ENCODE measurements at regions not wholly inside any gene's neighbourhood (a gene's known extent, or its start where the extent isn't known, plus 50 kb on each side); places are given as distances from the start of the nearest gene placed in this dataset.
"Not testable (repeated sequence)": the region's sequence is repeated elsewhere in the genome, so short reads cannot be mapped to it uniquely, and the experiment has no call there.

DNA sequence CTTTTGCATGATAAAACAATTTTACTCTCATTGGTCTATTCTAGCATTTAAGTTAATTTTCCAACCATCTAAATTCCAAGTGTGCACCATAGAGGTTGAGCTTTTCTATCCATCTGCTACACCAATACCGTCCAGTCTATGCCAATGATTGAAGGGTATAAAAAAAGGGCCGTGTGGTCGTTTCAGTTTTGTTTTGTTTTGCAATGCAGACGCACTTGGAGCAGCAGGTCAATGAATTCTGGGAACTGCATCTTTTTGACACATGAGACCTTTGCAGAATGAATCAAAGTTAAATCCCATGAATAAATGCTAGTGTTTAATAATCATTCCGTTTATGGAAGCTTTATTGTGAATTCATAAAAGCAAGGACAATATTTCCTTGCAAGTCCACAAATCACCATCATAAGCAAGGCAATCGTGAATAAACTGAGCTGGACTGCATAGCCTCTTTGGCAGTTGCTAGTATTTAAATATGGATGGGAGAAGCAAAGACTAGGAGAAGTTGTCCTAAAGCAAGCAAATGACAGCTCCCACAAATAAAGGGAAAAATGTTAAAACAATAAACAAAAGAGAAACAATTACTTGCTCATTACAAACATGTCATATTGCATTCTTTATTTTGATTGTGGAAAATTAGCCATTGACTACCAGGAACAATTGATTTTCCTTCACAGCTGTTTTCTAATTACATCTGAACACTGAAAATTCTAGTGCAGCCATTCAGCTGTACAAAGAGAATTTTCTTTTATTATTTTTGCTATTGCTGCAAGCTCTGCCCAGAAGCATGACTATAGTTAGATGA, 649.7 kb upstream of the GJE1 start:
- no peaks in the 10 kb centered on the region for H3K9me3 Mint-ChIP-seq
- peak overlapping the region; percentile 95 for H3K27ac Mint-ChIP-seq
- DNase-seq (ENCODE audit: low spot score in 2 of 2) (no peak), ATAC-seq (no peak)
- H3K36me3 Mint-ChIP-seq = peaks cover 4% of the 10 kb centered on the region
- H3K4me3 Mint-ChIP-seq = peak overlapping the region; percentile 75
- H3K4me1 Mint-ChIP-seq = peaks cover 13% of the 10 kb centered on the region

DNA sequence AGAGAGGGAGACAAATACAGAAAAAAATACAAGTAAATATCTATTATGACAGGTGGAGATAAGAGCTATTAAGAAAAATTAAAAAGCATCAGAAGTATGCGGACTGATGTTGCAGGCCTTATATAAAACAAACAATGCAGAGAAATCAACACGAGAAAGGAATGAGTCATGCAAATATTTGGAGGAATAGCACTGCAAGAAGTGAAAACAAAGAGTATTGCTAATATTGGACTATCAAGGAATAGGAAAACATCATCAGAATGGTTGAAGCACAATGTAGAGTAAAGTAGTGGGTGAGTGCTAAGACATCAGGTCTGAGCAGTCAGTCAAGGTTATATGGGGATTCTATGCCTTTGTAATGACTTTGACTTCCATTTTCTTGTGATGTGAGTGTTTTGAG, 657.5 kb upstream of the GJE1 start:
- DNase-seq (ENCODE audit: low spot score in 2 of 2) = no peak
- ATAC-seq = no peak
- no peaks in the 10 kb centered on the region for H3K9me3 Mint-ChIP-seq
- H3K4me3 Mint-ChIP-seq = no peak overlapping the region
- H3K36me3 Mint-ChIP-seq = no peaks in the 10 kb centered on the region
- no peaks in the 10 kb centered on the region for H3K4me1 Mint-ChIP-seq
- H3K27ac Mint-ChIP-seq = no peak overlapping the region

- no peaks in the 10 kb centered on the region for H3K4me1 Mint-ChIP-seq
Observed at GRCh38 chr6:141472162-141472928, 660.4 kb upstream of the GJE1 start.

GRCh38 chr6:141470810-141471209, 661.9 kb upstream of the GJE1 start:
- no peak for ATAC-seq
- Mint-ChIP-seq H3K4me1 (no peaks in the 10 kb centered on the region), H3K4me3 (no peak overlapping the region), H3K9me3 (no peaks in the 10 kb centered on the region), H3K27ac (no peak overlapping the region), H3K36me3 (no peaks in the 10 kb centered on the region)
- DNase-seq (ENCODE audit: low spot score in 2 of 2) = no peak

More at GRCh38 chr6:141472162-141472928, 660.4 kb upstream of the GJE1 start:
- Mint-ChIP-seq H3K27ac (no peak overlapping the region), H3K9me3 (no peaks in the 10 kb centered on the region), H3K4me3 (no peak overlapping the region), H3K36me3 (no peaks in the 10 kb centered on the region)
- DNase-seq (ENCODE audit: low spot score in 2 of 2) = no peak
- no peak for ATAC-seq

DNA sequence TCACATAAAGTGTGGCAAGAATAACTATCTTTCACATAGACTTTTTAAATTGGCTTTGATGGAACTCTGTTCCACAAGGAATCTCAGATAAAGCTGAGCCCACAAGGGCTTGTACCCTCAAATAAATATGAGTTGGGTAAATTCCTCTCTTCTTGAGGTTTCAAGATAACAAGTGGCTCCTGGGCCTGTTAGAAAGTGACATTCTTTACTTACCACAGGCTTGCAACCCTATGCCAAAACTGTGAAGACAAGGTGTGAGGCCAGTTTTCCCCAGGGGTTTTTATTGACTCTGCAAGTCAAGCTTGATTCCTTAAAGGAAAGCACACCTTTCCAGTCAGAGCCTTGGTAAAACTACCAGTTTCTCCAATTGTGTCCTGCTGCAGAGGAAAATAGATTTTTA, 664.8 kb upstream of the GJE1 start:
- Mint-ChIP-seq H3K4me1 (no peaks in the 10 kb centered on the region), H3K4me3 (no peak overlapping the region), H3K9me3 (no peaks in the 10 kb centered on the region), H3K36me3 (no peaks in the 10 kb centered on the region), H3K27ac (no peak overlapping the region)
- DNase-seq (ENCODE audit: low spot score in 2 of 2) (no peak), ATAC-seq (no peak)

DNA sequence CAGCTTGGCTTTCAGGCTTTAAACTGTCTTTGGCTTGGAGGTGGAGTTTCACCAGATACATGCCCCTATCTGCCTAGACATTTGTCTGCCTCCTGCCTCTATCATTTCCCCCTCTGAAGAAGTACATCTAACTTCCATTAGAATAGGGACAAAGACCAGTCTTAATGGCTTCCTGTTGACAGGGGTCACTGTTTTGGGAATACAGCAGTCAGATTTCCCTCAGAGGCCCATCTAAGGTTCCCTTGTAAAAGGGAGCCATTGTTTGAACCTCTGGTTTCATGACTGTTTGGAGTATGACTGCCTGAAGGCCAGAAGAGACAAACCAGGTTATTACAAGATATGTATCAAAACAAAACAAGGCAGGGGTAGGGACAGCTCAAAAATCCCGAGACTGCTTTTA, 665.7 kb upstream of the GJE1 start:
- H3K27ac Mint-ChIP-seq = no peak overlapping the region
- H3K36me3 Mint-ChIP-seq = no peaks in the 10 kb centered on the region

DNA sequence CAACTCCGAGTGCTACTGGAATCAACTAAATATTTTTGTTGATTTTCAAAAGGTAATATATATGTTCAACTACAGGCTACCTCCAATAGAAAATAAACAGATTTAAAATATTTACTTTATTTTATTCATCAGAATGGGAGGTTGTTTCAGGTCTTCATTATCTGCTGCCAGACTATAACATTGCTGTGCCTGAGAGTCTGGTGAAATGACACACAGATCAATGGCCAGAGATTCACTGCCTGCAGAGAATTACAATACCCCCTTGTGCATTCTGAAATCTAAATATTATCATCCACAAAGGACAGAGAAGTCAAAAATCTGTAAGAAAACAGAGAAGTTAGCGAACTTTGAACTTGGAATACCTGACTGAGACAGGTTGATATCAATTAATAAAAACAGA, 667.8 kb upstream of the GJE1 start:
- Mint-ChIP-seq H3K4me3 (no peak overlapping the region), H3K36me3 (no peaks in the 10 kb centered on the region), H3K27ac (no peak overlapping the region), H3K9me3 (no peaks in the 10 kb centered on the region), H3K4me1 (no peaks in the 10 kb centered on the region)
- no peak for ATAC-seq
- no peak for DNase-seq (ENCODE audit: low spot score in 2 of 2)

More for the DNA sequence above, 665.7 kb upstream of the GJE1 start:
- no peaks in the 10 kb centered on the region for H3K4me1 Mint-ChIP-seq
- ATAC-seq = no peak
- DNase-seq (ENCODE audit: low spot score in 2 of 2) = no peak
- no peaks in the 10 kb centered on the region for H3K9me3 Mint-ChIP-seq
- no peak overlapping the region for H3K4me3 Mint-ChIP-seq

GRCh38 chr6:141464490-141464889, 668.2 kb upstream of the GJE1 start:
- no peak overlapping the region for H3K4me3 Mint-ChIP-seq
- no peaks in the 10 kb centered on the region for H3K4me1 Mint-ChIP-seq
- ATAC-seq = no peak
- H3K36me3 Mint-ChIP-seq = no peaks in the 10 kb centered on the region
- DNase-seq (ENCODE audit: low spot score in 2 of 2) = no peak
- no peak overlapping the region for H3K27ac Mint-ChIP-seq
- no peaks in the 10 kb centered on the region for H3K9me3 Mint-ChIP-seq

GRCh38 chr6:141463237-141463977, 669.3 kb upstream of the GJE1 start:
- no peak overlapping the region for H3K4me3 Mint-ChIP-seq
- no peaks in the 10 kb centered on the region for H3K4me1 Mint-ChIP-seq
- no peak for ATAC-seq
- H3K36me3 Mint-ChIP-seq = no peaks in the 10 kb centered on the region
- no peak overlapping the region for H3K27ac Mint-ChIP-seq
- DNase-seq (ENCODE audit: low spot score in 2 of 2) = no peak
- no peaks in the 10 kb centered on the region for H3K9me3 Mint-ChIP-seq

DNA sequence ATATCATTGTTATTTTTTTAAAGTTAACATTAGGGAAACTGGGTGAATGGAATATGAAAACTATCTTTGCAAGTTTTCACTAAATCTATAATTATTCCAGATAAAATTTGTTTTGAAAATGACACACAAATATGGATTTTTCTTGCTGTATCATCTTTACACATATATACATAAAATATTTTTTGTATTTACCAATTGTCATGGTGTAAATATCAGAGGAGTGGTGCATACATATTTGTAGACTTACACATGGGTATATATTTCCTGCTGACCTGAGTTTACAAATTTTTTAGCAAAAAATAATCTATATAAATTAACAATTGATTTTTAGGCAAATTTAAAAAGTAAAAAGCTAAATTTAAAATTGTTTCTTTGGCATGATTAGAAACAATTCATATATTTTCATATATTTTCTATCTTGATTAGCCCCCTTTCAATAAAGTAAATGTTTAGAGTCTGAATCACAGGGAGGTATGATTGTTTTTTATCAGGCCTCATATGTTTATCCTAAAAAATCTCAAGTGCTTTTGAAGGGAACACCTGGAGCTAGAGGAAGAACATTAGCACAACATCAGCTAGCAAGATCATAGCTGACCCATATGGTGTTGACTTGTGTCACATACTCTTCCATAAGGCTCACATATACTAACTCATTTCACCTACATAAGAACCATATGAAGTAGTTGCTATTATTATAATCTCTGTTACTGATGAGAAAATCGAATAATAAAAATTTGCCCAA, 671.8 kb upstream of the GJE1 start:
- DNase-seq (ENCODE audit: low spot score in 2 of 2) (no peak), ATAC-seq (no peak)
- Mint-ChIP-seq H3K4me1 (no peaks in the 10 kb centered on the region), H3K4me3 (no peak overlapping the region), H3K9me3 (no peaks in the 10 kb centered on the region), H3K27ac (no peak overlapping the region), H3K36me3 (no peaks in the 10 kb centered on the region)

- not testable (repeated sequence) for ATAC-seq; H3K4me3 Mint-ChIP-seq; H3K27ac Mint-ChIP-seq; H3K4me1 Mint-ChIP-seq; H3K9me3 Mint-ChIP-seq; DNase-seq (ENCODE audit: low spot score in 2 of 2); H3K36me3 Mint-ChIP-seq
Observed at GRCh38 chr6:141460245-141460644, 672.5 kb upstream of the GJE1 start.

GRCh38 chr6:141457984-141458383, 674.7 kb upstream of the GJE1 start:
- H3K9me3 Mint-ChIP-seq = not testable (repeated sequence)

DNA sequence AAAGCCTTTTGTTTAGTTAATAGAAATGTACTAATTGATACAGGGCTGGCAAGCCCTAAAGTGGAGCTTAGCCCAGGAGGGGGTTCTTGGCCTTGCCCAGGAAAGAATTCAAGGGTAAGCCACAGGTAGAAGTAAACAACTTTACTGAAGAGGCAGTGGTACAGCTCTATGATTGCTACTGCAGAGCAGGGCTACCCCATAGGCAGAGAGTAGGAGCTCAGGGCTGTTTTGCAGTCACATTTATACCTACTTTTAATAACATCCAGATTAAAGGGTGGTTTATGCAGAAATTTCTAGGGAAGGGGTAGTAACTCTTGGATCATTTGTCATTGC, 680.4 kb upstream of the GJE1 start:
- no peaks in the 10 kb centered on the region for H3K36me3 Mint-ChIP-seq
- no peak overlapping the region for H3K27ac Mint-ChIP-seq
- no peak overlapping the region for H3K4me3 Mint-ChIP-seq
- ATAC-seq (no peak), DNase-seq (ENCODE audit: low spot score in 2 of 2) (no peak)
- no peaks in the 10 kb centered on the region for H3K4me1 Mint-ChIP-seq
- H3K9me3 Mint-ChIP-seq = no peaks in the 10 kb centered on the region

More at GRCh38 chr6:141457984-141458383, 674.7 kb upstream of the GJE1 start:
- ATAC-seq; H3K36me3 Mint-ChIP-seq; H3K4me3 Mint-ChIP-seq; H3K27ac Mint-ChIP-seq; H3K4me1 Mint-ChIP-seq; DNase-seq (ENCODE audit: low spot score in 2 of 2): not testable (repeated sequence)

- H3K4me1 Mint-ChIP-seq = no peaks in the 10 kb centered on the region
- no peak overlapping the region for H3K4me3 Mint-ChIP-seq
- ATAC-seq (no peak), DNase-seq (ENCODE audit: low spot score in 2 of 2) (no peak)
- H3K36me3 Mint-ChIP-seq = no peaks in the 10 kb centered on the region
- no peaks in the 10 kb centered on the region for H3K9me3 Mint-ChIP-seq
- H3K27ac Mint-ChIP-seq = no peak overlapping the region
Observed at GRCh38 chr6:141451511-141452353, 681.0 kb upstream of the GJE1 start.
